Stimulated activated CD4-positive, alpha-beta T cell treated with anti-CD3 and anti-CD28 coated beads, TNF-alpha, amount 100 ng/mL, for 48 hours (primary cell): ENCODE measurements at regions not wholly inside any gene's neighbourhood (a gene's known extent, or its start where the extent isn't known, plus 50 kb on each side); places are given as distances from the start of the nearest gene placed in this dataset.
"Not testable (repeated sequence)": the region's sequence is repeated elsewhere in the genome, so short reads cannot be mapped to it uniquely, and the experiment has no call there.

Experiments
- DNase-seq, 3 donors: peaks; one replicate each; pipeline ENCODE4 v3.0.0-alpha.2; 2020; ENCODE audit warnings: low read depth in 3 of 3

DNA sequence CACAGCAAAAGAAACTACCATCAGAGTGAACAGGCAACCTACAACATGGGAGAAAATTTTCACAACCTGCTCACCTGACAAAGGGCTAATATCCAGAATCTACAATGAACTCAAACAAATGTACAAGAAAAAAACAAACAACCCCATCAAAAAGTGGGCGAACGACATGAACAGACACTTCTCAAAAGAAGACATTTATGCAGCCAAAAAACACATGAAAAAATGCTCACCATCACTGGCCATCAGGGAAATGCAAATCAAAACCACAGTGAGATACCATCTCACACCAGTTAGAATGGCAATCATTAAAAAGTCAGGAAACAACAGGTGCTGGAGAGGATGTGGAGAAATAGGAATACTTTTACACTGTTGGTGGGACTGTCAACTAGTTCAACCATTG, 207.8 kb downstream of the USP6NL start:
- not testable (repeated sequence) for DNase-seq

DNA sequence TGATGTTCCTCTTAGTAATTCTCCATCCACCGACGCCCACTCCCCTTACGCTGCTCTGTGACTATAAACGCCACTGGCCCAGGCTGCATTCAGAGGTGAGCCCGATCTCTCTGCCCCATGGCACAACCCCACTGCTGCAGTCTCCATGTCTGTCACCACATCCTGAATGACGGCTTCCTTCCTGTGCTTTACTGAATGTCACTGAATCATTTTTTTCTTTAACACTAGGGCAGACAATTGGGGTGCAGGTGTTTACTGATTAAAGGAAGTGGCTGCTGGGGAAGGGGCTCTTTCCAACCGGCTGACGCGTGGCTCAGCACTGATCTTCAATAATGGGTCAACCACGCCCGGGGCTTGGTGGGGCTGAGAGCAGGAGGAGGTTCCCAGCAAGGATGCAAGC, 208.3 kb downstream of the USP6NL start:
- DNase-seq = peak in 2 of 3 donors; percentile 33 to 44

DNA sequence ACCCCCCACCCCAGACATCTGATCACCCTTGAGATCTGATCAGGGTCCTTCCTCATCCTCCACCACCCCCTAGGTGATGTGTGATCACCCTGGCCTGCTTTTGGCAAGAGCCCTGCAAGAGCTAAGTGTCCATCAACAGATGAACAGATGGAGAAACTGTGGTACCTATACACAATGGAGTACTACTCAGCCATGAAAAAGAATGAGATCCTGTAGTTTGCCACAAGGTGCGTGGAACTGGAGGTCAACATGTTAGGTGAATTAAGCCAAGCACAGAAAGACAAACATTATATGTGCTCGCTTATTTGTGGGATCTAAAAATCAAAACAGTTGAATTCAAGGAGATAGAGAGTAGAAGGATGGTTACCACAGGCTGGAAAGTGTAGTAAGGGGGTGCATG, 209.1 kb downstream of the USP6NL start:
- no peak for DNase-seq

DNA sequence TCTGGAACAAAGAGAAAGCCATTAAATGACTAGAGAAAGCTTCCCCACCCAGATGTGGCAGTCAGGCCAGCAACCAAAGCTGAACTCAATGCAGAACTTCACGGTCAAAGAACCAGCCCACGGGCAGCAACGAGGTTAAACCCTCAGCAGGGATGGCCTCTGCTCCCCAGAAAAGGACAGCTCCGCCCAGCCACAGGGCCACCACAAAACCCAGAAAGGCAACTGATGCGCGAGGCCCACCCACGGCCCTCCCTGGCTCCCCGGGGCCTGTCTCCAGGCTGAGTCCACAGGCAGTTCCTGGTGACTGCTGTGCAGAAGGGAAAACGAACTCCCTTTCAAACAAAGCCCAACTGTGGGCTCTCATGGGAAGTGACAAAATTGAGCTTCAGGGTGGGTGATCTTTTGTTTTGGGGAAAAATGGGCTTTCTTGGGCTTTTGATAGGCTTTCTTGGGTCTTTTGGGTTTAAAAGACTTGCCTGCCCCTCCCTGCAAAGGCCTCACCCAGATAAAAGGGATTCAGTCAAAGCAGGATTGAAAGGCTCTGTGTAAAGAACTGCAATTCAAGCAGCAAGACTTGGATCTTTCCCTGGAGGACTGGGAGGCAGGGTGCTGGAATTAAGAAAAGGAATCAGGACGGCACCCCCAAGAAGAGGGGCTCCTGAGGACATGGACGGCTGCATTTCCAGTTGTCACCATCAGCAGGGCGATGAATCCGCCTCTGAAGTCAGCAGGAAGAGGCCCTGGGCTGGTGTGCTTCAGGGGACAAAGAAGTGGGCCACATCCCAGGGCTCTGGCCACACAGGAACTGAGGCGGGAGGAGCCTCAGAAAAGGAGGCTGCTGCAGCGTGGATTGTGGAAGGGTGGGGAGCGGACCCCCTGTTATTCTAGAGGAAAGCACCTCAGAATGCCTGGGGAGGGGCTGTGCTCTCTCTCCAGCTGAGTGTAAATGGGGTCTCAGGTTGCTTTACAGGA, 209.9 kb downstream of the USP6NL start:
- DNase-seq = no peak

DNA sequence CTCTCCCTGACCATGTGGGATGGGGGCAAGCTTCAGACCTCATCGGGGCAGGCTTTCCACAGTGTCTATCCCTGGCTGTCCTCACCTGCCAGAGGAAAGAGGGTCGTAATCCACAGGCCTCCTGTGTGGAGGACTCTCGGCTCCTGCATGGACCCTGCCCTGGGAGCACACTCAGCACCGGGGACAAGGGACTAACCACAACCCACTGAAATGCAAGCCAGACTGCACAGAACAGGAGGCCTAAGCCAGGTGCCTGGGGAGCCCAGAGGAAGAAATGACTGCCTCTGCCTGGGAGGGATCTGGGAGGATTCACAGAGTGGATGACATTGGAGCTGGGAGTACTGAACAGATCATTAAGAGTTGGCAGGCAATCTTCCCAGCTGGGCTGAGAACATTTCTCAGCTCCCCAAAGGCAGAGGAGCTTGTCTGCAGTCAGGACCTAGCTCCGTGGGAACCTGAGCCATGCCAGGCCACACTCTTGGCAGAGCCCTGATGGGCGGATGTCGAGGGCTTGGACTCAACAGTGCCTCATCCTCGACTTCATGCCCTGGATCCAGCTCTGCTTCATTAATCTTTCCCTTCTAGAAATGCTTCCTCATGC, 213.4 kb downstream of the USP6NL start:
- DNase-seq = no peak

DNA sequence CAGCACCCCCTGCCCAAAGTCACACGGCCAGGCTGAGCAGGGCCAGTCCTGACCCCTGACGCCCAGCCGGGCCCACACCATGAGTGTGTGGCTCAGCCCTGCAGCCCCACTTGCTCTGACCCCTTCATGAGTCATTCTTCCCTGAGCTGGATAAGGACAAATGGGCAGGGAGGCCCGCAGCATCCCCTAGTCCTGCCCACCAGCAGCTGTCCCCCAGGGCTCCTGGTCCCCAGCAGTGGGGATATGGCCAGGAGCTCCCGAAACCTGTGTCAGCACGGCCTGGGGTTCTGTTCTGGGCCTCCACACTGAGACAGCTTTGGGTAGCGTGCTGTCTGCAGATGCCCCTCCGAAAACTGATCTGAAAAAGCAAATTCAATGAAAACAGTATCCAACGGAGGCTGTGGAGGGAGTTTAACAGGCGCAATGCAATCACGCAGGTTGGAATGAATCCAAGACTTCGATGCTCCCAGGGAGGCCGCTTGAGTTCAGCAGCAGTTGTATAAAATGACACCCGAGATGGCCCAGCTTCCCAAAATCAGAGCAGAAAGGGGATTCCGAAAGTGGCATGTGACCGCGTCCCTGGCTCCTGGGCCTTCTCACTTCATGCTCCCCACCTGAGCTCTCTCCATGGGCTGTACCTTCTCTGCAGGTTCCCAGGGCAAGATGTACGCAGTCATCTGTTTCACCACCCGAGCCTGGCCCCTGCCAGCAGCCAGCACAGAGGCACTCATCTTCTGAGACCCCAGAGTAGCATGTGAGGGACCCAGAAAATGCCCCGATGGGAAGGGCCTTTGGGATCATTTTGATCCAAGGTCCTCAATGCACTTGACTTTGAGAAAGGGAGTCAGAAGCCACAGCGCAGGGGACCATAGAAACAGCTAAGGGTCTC, 214.1 kb downstream of the USP6NL start:
- no peak for DNase-seq

DNA sequence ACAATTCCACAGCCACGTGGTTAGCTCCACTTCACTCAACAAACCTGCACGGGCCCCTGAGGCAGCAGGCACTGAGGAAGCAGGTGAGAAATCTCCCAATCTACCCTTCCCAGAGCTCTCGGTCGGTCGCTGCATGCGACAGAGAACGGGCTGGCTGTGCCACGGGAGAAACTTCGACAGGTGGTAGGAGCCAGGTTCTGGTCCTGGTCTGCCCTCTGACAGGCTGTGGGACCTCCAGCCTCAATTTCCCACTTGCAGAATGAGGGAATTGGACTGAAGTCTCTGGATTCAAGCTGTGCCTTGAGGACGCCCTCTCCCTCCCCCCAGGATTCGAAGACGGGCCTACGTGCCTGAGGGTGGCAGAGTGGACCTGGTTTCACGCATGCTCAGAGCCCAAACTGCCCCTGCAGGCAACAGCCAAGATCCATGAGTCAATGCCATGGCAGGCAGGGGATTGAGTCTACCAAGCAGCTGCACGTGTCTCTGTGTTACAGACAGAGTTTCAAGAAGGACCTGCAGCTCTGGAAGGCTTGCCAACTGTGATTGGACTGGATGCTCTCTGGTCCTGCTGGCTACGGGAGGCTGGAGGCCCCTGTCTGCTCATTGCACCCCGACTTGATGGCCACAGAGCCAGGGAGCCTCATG, 215.0 kb downstream of the USP6NL start:
- no peak for DNase-seq

DNA sequence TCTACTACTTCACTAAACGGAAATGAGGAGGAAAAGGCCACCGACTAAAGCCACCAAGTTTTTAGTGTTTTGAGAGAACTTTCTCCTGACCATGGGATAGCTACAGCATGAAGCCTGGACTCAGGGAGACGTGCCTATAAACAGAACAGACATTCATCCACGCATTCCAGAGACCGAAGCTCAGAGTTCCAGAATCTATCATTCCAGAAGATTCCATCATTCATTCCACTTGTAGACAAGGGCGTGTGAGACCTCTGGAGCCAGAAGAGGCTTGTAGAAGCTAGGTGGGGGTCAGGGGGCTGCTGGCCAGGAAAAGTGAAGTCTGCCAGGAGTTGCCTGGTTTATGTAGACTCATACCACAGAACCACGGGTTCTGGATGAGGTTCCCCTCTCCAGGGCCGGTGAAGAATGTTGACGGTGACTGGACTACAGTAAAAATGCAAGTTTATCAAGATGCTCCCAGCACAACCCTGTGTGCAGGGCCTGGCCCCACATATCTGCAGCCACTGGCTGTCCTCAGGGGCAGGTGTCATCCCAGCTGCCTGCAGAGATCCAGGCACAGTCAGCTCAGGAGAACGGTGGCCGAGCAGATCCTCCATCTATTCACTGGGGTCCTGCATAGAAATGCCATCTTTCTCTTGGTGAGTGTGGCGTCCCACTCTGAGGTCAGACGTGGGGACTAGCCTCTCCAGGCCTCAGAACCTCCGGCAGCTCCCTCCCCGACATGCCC, 215.7 kb downstream of the USP6NL start:
- no peak for DNase-seq

DNA sequence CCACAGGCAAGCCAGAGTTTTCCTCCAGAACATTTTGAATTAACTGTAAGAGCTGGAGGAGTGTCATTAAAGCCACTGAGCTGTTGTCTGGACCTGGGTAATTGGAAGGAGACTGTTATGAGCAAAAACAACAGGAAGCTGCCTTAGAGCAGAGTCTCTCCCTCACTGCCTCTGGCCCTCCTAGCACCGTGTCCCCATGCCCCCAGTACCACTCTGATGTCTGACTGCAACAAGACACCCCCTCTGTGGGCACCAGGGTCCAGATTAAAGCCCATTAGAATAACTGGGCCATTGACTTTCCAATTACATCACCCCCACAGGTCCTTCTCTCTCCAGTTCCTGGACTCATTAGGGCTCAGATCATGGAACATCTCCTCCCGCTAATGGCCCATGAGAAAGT, 216.3 kb downstream of the USP6NL start:
- DNase-seq = no peak

DNA sequence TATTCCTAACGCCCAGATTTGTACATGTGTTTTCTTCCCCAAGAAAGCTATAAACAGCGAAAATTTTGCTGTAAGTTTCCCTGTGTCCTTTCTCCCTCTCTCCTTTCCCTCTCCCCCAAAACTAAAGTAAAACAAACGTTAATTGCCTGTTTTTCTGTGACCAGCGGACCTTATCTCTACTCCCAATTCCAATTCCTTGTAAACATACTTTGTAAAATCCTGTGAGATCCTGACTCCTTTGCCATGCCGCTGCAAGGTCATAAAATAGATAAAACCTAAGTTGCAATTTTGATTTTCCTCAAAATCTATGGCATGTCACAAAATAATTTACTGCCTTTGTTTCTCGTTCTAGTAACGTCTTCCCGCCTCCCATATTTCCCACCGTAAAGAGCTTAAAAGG, 217.6 kb downstream of the USP6NL start:
- no peak for DNase-seq

DNA sequence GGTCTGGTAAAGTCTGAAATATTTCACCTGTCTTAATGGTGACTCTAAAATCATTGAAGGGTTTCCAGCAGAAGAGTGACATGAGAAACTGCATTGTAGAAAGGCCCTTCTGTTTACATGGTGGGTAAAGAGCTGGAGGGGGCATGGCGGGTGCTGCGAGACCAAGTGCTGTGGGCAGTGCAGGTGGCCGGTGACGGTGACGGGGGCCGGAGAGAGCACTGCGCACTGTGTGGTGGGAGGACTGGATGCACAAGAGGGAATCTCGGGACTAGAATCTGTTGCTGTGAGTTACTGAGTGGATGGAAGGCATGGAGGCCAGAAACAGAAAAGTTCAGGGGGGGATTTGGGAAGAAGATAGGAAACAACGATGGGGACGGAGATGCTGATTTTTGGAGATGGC, 218.7 kb downstream of the USP6NL start:
- DNase-seq = no peak

DNA sequence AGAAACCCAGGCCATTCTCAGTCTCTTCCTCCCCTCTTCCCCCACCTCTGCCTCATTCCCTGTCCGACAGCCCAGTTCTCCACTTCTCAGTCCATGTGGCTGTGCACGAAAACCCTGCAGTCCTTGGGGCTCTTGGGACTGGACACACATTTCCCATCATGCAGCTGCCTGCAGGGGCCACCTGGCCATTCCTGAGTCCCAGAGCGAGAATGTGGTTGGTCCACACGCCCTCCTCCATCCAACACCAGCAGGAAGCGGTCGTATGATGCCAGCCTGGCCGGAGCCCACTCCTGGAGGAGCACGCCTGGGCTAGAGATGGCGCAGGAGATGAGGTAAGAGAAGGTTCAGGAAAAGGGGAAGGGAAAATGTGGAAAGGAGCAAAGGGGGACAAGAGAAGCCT, 222.5 kb downstream of the USP6NL start:
- no peak for DNase-seq

DNA sequence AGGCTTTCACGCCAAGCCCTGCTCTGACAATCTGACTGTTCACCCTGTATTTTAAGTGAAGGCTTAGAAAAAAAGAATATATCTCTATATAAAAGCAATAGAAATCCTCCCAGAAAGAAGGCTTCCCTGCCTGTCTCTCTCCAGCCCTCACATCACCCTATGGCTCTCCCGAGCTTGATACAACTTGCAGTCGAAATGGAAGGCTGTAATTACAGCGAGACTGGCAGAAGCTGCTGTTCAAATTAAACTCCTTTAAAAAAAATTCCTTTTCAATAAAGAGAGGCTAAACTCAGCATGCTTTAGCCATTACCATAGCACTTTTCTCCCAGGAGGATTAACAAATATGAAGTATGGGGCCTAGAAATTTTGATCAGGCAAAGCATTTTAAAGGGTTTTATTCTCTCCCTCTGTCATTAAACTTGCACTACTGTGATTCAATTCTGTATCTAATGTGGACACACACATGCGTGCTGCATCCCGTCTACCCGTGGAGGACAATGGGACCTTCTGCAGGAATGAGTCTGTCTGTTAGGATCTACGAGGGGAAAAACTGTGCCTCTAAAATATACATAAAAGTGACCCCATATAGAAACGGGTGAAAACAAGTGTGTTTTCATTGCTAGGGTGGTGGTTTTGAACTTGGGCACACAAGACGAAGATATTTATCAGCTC, 223.8 kb downstream of the USP6NL start:
- DNase-seq = no peak

DNA sequence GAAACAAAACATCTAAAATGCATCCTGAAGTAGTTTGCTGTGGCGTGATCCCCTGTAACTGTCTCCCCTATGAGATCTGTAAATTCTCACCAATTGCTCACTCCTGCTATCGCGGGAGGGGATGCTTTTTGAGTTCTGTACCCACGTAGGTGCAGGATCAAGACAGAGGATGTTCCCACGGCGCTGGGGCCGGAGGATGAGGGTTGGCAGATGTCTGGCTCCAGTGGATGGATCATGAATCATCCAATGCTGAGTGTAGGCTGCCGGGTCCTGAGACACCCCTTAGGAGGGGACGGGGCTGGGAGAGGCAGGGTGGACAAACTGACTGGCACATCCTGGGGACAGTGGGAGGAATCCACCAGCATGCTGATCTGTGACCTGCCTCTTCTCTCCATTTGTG, 224.4 kb downstream of the USP6NL start:
- DNase-seq = no peak
